ENCODE measurements at regions not wholly inside any gene's neighbourhood (a gene's known extent, or its start where the extent isn't known, plus 50 kb on each side); places are given as distances from the start of the nearest gene placed in this dataset.
A peak's percentile ranks its signal among the peaks of the same experiment; 100 is the strongest.
"Not testable (repeated sequence)": the region's sequence is repeated elsewhere in the genome, so short reads cannot be mapped to it uniquely, and the experiment has no call there.

GRCh38 chr2:160828076-160828475 is 332.2 kb upstream of the TANK start:
- POLR2A ChIA-PET = no interaction called here
- 23% methylated on average over 3 of the region's 3 CpGs for WGBS (ENCODE audit: missing lambda C conversion rate)

GRCh38 chr2:160832381-160832780 is 327.8 kb upstream of the TANK start:
- CTCF ChIA-PET; H3K27ac ChIP-seq; ATAC-seq; DNase-seq (ENCODE audit: low read depth in 1 of 2, low spot score in 1 of 2); POLR2A ChIA-PET; FAIRE-seq; H3K4me1 ChIP-seq; H3K4me2 ChIP-seq; H3K4me3 ChIP-seq: not testable (repeated sequence)
- WGBS (ENCODE audit: missing lambda C conversion rate) = 86% methylated on average over 5 of the region's 5 CpGs
- peaks cover 12% of the 10 kb centered on the region for H3K9me3 ChIP-seq

More at GRCh38 chr2:160828076-160828475, 332.2 kb upstream of the TANK start:
- DNase-seq (ENCODE audit: low read depth in 1 of 2, low spot score in 1 of 2) (no peak), FAIRE-seq (no peak), ATAC-seq (no peak)
- TF ChIP-seq CTCF (IDR thresholded peaks at IDR 0.05) (no peak), CBX8 (IDR thresholded peaks at IDR 0.05) (no peak), PHF8 (IDR thresholded peaks at IDR 0.05; ENCODE audit: borderline replicate concordance, low read depth) (no peak), BHLHE40 (IDR thresholded peaks at IDR 0.05; ENCODE audit: low read depth, low read length) (no peak), JUNB (IDR thresholded peaks at IDR 0.05) (no peak), HDAC2 (IDR thresholded peaks at IDR 0.05) (no peak), HOXA7 (CRISPR knock-in tag; IDR thresholded peaks at IDR 0.05) (no peak), NR3C1 (IDR thresholded peaks at IDR 0.05) (no peak), TP53 (CRISPR knock-in tag; IDR thresholded peaks at IDR 0.05) (no peak), EHF (CRISPR knock-in tag; IDR thresholded peaks at IDR 0.05) (no peak)
- Histone ChIP-seq H3K27ac (no peak overlapping the region), H3K9me3 (peaks cover 41% of the 10 kb centered on the region), H3K4me3 (no peak overlapping the region), H3K4me1 (no peaks in the 10 kb centered on the region), H3K4me2 (no peak overlapping the region)
- CTCF ChIA-PET = interaction anchor here (1.2 kb wide), 1 partner anchor 58 kb away, joined by 4 read pairs; no protein-coding TSS in a partner anchor

GRCh38 chr2:160835166-160835565 is 325.1 kb upstream of the TANK start:
- ChIA-PET POLR2A (no interaction called here), CTCF (no interaction called here)

GRCh38 chr2:160836755-160837154 is 323.5 kb upstream of the TANK start:
- ChIA-PET POLR2A (no interaction called here), CTCF (no interaction called here)
- no peak overlapping the region for H3K4me3 ChIP-seq
- peak in 1 of 2 experiments; percentile 10 for DNase-seq (ENCODE audit: low read depth in 1 of 2, low spot score in 1 of 2)
- H3K4me1 ChIP-seq = no peaks in the 10 kb centered on the region; the same call in 2 of the 3 replicates
- no peak for FAIRE-seq
- no peak overlapping the region for H3K27ac ChIP-seq
- no peaks in the 10 kb centered on the region for H3K9me3 ChIP-seq
- H3K4me2 ChIP-seq = no peak overlapping the region
- ATAC-seq = peak in 1 of 2 experiments; percentile 69; a peak in 3 of 6 replicates
- 0% methylated on average over 1 of the region's 1 CpG for WGBS (ENCODE audit: missing lambda C conversion rate)
- no peak for TF ChIP-seq PBX3 (IDR thresholded peaks at IDR 0.05)
- no peak for TF ChIP-seq MAFK (IDR thresholded peaks at IDR 0.05; ENCODE audit: partially characterized antibody)
- TF ChIP-seq SREBF2 (IDR thresholded peaks at IDR 0.05) = no peak
- TF ChIP-seq HMGXB4 (CRISPR knock-in tag; IDR thresholded peaks at IDR 0.05; ENCODE audit: borderline replicate concordance) = no peak
- no peak for TF ChIP-seq KDM1A (IDR thresholded peaks at IDR 0.05; ENCODE audit: low read depth)
- no peak for TF ChIP-seq NPAS2 (CRISPR knock-in tag; IDR thresholded peaks at IDR 0.05; ENCODE audit: borderline replicate concordance)
- TF ChIP-seq NFE2L2 (conservative IDR thresholded peaks at IDR 0.05; ENCODE audit: low read length) = no peak
- TF ChIP-seq CEBPB (IDR thresholded peaks at IDR 0.05) = no peak
- TF ChIP-seq FOXS1 (CRISPR knock-in tag; IDR thresholded peaks at IDR 0.05) = no peak
- no peak for TF ChIP-seq BHLHE40 (IDR thresholded peaks at IDR 0.05; ENCODE audit: low read depth, low read length)
- no peak for TF ChIP-seq GATA3 (IDR thresholded peaks at IDR 0.05; ENCODE audit: borderline replicate concordance)
- no peak for TF ChIP-seq BCL3 (IDR thresholded peaks at IDR 0.05)

More at GRCh38 chr2:160835166-160835565, 325.1 kb upstream of the TANK start:
- peaks cover 3% of the 10 kb centered on the region; the same call in 2 of the 3 replicates for H3K9me3 ChIP-seq
- FAIRE-seq (no peak), ATAC-seq (no peak), DNase-seq (ENCODE audit: low read depth in 1 of 2, low spot score in 1 of 2) (no peak)
- 89% methylated on average over 2 of the region's 2 CpGs for WGBS (ENCODE audit: missing lambda C conversion rate)
- TF ChIP-seq KDM1A (IDR thresholded peaks at IDR 0.05; ENCODE audit: low read depth) (no peak), SMC3 (IDR thresholded peaks at IDR 0.05) (no peak), FOSL2 (IDR thresholded peaks at IDR 0.05) (no peak), FOSL2 (CRISPR knock-in tag; IDR thresholded peaks at IDR 0.05) (no peak), CEBPB (IDR thresholded peaks at IDR 0.05) (no peak), BCL3 (IDR thresholded peaks at IDR 0.05) (no peak)
- no peak overlapping the region for H3K4me3 ChIP-seq
- no peak overlapping the region for H3K4me2 ChIP-seq
- H3K27ac ChIP-seq = no peak overlapping the region
- H3K4me1 ChIP-seq = no peaks in the 10 kb centered on the region; the same call in 2 of the 3 replicates
